HAP-1 (cell line): ENCODE measurements at regions not wholly inside any gene's neighbourhood (a gene's known extent, or its start where the extent isn't known, plus 50 kb on each side); places are given as distances from the start of the nearest gene placed in this dataset.
A peak's percentile ranks its signal among the peaks of the same experiment; 100 is the strongest.

Source experiments
- DNase-seq, 2 experiments: peaks; one replicate each; pipeline ENCODE4 v3.0.0-alpha.2; 2016 to 2020; ENCODE audit warnings: low spot score in 2 of 2
- H3K27me3 ChIP-seq: fragments of 250-450 bp; sonication (Bioruptor Pico); 2 replicates; pipeline ENCODE4 v1.5.1; 2020; ENCODE audit warnings: low read depth, mild to moderate bottlenecking, moderate library complexity
- H3K36me3 ChIP-seq: fragments of 250-450 bp; sonication (Bioruptor Pico); replicated peaks from 2 replicates; pipeline ENCODE4 v1.5.1; 2020; ENCODE audit warnings: mild to moderate bottlenecking
- H3K4me1 ChIP-seq: fragments of 250-450 bp; sonication (Bioruptor Pico); 2 replicates; pipeline ENCODE4 v1.5.1; 2020; ENCODE audit warnings: mild to moderate bottlenecking
- H3K4me3 ChIP-seq: fragments of 250-450 bp; sonication (Bioruptor Pico); 2 replicates; pipeline ENCODE4 v1.5.1; 2020; ENCODE audit warnings: mild to moderate bottlenecking, moderate library complexity
- H3K9me3 ChIP-seq: fragments of 250-450 bp; sonication (Bioruptor Pico); 2 replicates; pipeline ENCODE4 v1.5.1; 2020; ENCODE audit warnings: mild to moderate bottlenecking, moderate library complexity
- in situ Hi-C: fragments of 300-500 bp; cut with MboI; formaldehyde crosslinking; loops from 3 replicates; pipeline ENCODE4 v1.14.3; 2020; ENCODE audit warnings: low sequenced_read_pairs, inconsistent platforms, mixed read lengths

DNA sequence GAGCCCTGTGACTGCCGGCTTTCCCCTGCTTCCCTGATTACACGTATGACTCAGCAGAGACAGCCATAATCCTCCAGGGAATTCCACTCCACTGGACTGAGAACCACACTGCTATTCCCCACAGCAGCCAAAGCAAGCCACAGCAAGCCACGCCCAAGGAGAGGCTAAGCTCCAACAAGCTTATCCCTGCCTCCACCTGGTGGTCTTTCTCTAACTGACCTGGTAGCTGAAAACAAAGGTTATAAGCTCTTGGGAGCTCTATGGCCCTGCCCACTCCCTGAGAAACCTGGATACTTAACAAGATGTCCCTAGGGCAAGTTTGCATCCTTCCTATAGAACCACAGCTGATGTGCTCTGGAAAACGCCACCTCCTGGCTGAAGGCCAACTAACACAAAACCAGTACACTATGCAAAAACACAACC is 613.7 kb upstream of the CDH18 start:
- H3K9me3 ChIP-seq, result no peaks in the 10 kb centered on the region
- in situ Hi-C loops, result no loop called here
- no peaks in the 10 kb centered on the region for H3K27me3 ChIP-seq
- H3K36me3 ChIP-seq, result no peaks in the 10 kb centered on the region
- no peak overlapping the region for H3K4me3 ChIP-seq
- DNase-seq, result peak in 1 of 2 experiments; percentile 10
- no peaks in the 10 kb centered on the region for H3K4me1 ChIP-seq

DNA sequence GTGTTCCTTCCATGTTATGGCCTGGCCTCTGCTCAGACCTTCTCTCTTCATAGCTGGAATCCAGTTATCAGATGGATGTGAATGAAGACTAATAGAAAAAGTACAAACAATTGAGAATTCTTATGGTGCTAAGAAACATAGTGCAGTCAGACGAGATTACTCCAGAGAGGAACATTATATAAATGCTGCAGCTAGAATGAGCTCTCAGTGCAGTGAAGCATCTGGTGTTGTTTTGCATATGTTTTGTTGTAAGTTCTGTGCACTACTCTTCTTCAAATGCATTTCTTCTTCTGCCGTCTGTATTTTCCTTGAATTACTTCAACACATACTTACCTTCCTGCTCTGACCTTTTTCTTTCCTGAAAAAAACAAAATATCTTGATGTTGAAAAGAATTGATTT is 602.4 kb upstream of the CDH18 start:
- Histone ChIP-seq H3K4me3 (no peak overlapping the region), H3K4me1 (no peaks in the 10 kb centered on the region), H3K9me3 (no peaks in the 10 kb centered on the region; the same call in 1 of the 2 replicates), H3K36me3 (no peaks in the 10 kb centered on the region), H3K27me3 (no peaks in the 10 kb centered on the region)
- no peak for DNase-seq
- in situ Hi-C loops, result no loop called here

DNA sequence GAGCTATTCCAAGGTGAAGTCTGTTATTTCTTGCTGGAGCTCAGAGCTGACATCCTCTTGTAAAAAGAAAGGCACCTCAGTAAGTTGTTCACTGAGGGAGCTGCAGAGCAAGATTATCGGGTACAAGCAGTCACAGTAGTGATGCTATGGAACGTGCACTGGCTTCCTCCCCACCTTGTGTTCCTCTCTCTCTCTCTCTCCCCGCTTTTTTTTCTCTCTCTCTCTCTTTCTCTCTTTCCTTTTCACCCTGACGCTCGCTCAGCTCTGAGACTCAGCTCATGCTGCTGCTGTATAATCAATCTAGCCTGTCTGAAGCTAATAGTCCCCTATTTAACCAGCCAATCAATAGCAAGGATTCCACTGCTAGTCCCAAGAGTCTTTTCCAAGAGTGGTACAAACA is 587.6 kb upstream of the CDH18 start:
- H3K4me3 ChIP-seq, result no peak overlapping the region
- no peaks in the 10 kb centered on the region for H3K36me3 ChIP-seq
- H3K4me1 ChIP-seq, result no peaks in the 10 kb centered on the region
- no peak for DNase-seq
- in situ Hi-C loops, result no loop called here
- H3K27me3 ChIP-seq, result no peaks in the 10 kb centered on the region
- H3K9me3 ChIP-seq, result no peaks in the 10 kb centered on the region

DNA sequence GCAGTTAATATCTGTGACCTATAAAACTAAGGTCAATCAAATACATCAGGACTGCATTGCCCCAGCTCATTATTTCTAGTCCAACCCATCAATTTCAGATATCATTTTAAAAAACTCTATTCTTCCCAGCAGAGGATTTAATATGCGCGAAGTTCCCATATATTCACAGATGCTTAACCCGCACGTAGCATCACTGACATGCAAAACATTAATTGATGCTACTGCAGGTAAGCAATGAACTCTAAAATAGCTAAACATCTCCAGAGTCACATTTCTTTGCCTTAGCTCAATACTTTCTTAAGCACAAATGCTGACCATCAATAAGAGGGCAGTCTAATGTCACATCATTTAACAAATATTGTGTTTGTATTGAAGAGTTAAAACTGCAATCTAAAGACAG is 586.6 kb upstream of the CDH18 start:
- no peaks in the 10 kb centered on the region for H3K4me1 ChIP-seq
- H3K4me3 ChIP-seq, result no peak overlapping the region
- H3K36me3 ChIP-seq, result no peaks in the 10 kb centered on the region
- DNase-seq, result no peak
- H3K9me3 ChIP-seq, result no peaks in the 10 kb centered on the region
- H3K27me3 ChIP-seq, result no peaks in the 10 kb centered on the region
- in situ Hi-C loops, result no loop called here

DNA sequence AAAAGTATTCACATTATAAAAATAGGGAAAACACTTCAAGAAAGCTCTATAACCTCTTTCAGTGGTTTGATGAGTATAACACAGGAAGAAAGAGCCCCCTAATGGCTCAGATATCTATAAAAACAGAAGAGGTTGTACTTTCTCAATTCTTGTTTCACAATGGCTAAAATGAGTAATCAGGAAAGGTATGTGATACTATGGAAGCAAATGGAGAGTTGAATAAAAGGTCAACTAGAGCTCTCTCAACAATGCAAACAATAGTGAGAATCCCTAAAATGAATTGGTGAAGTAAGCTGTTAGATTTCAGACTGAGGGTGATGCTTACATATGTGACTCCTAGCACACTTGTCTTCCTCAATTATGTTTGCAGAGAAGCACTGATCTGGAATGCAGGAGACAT is 584.6 kb upstream of the CDH18 start:
- Histone ChIP-seq H3K4me1 (no peaks in the 10 kb centered on the region), H3K9me3 (no peaks in the 10 kb centered on the region), H3K36me3 (no peaks in the 10 kb centered on the region), H3K4me3 (no peak overlapping the region), H3K27me3 (no peaks in the 10 kb centered on the region)
- in situ Hi-C loops, result no loop called here
- no peak for DNase-seq

DNA sequence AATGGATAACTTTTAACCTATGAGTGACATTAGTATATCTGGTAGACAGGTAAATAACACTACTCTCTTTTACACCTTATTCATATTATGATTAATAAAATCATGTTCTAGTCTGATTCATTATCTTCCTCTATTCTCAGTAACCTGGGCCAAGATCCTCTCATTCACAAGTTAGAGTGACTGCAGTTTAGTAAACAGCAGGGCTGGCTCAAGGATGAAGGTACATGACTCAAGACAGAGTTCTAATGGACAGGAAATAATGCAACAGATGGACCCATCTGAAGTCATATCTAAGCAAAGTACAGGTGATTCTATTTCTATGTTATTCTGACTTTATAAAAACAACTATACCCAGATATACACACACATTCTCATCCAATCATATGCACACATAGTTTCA is 582.5 kb upstream of the CDH18 start:
- no peak for DNase-seq
- no peaks in the 10 kb centered on the region for H3K36me3 ChIP-seq
- H3K4me1 ChIP-seq, result no peaks in the 10 kb centered on the region
- H3K9me3 ChIP-seq, result no peaks in the 10 kb centered on the region
- in situ Hi-C loops, result no loop called here
- H3K4me3 ChIP-seq, result no peak overlapping the region
- H3K27me3 ChIP-seq, result no peaks in the 10 kb centered on the region

DNA sequence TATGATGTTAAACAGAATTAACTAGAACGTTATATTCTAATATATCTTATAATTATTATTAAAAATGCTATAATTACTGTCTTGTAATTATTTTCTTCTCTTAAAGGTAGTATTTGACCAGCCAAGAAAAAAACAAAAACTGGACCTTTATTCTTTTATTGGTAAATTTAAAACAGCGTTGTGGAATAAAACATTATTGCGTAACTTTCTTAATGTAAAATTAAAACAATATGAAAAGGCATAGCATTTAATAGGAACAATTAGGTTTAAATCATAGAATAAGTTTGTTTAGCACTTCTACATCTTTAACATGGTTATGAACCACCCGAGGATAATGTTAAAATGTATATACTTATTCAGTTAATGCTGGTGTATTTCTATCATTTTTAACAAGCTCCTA is 574.5 kb upstream of the CDH18 start:
- Histone ChIP-seq H3K36me3 (no peaks in the 10 kb centered on the region), H3K4me1 (no peaks in the 10 kb centered on the region), H3K9me3 (no peaks in the 10 kb centered on the region), H3K27me3 (no peaks in the 10 kb centered on the region), H3K4me3 (no peak overlapping the region)
- no peak for DNase-seq
- in situ Hi-C loops, result no loop called here

DNA sequence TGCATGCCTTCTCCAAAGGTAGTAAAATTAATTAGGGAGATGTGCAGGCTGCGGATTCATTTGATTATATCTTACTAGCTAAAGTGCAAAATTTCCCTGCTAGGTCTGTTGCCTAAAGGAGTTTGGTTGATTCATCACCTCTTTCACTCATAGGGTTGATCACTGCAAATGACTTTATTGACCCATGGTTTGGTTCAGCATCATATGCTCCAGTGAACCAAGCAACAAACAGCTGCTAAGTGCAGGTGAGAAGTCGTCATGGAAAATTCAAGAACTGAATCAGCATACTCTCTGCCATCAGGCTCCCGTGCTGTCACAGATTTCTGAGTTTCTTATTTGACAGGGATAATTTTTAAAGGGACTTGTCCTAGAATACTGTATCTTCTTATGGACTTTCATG is 571.8 kb upstream of the CDH18 start:
- Histone ChIP-seq H3K36me3 (no peaks in the 10 kb centered on the region), H3K9me3 (no peaks in the 10 kb centered on the region; the same call in 1 of the 2 replicates), H3K4me1 (no peaks in the 10 kb centered on the region), H3K27me3 (no peaks in the 10 kb centered on the region), H3K4me3 (no peak overlapping the region)
- in situ Hi-C loops, result no loop called here
- DNase-seq, result no peak

DNA sequence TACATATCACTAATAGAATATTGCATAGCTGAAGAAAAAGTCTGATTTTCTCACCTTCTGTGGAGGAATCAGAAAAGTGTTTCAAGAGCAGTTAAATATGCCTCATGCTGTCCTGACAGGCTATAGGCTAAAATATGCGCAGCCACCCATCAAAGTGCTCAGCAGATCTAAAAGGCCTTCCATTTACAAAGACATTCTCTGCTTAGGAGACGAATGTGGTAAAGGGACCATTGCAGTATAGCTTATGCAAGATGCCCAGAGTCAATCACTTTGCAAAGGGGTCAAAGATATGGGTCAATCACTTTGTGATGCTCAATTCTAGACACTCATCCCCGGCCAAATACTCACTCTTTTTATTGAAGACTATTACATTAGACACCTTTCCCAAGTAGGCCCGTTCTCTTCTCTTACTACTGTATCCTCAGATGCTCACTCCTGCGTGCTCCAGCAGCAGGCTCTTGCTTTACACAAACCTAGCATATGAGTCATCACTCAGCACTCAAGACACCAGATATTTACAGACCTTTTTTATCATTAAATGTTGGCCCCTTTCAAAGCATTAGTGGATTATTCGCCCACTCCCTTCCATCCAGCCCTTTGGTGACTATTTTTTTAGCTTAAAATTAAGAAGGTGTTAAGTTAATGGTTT is 568.2 kb upstream of the CDH18 start:
- no peak overlapping the region for H3K4me3 ChIP-seq
- H3K36me3 ChIP-seq, result no peaks in the 10 kb centered on the region
- in situ Hi-C loops, result no loop called here
- H3K4me1 ChIP-seq, result no peaks in the 10 kb centered on the region
- no peak for DNase-seq
- H3K27me3 ChIP-seq, result no peaks in the 10 kb centered on the region
- H3K9me3 ChIP-seq, result no peaks in the 10 kb centered on the region; the same call in 1 of the 2 replicates

DNA sequence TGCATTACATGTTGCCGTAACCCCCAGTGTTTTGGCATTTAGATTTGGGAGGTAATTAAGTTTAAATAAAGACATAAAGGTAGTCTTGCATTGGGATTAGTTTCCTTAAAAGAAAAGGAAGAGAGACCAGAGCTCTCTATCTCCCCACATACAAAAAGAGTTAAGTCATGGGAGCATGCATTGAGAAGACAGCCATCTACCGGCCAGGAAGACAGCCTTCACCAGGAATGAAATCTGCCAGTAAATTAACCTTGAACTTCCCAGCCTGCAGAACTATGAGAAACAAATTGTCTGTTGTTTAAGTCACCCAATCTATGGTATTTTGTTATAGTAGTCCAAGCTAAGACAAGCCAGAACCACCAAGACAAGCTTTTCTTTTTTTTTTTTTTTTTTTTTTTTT is 567.0 kb upstream of the CDH18 start:
- no peak overlapping the region for H3K4me3 ChIP-seq
- H3K27me3 ChIP-seq, result no peaks in the 10 kb centered on the region
- in situ Hi-C loops, result no loop called here
- H3K4me1 ChIP-seq, result no peaks in the 10 kb centered on the region
- DNase-seq, result no peak
- no peaks in the 10 kb centered on the region for H3K36me3 ChIP-seq
- H3K9me3 ChIP-seq, result no peaks in the 10 kb centered on the region; the same call in 1 of the 2 replicates

DNA sequence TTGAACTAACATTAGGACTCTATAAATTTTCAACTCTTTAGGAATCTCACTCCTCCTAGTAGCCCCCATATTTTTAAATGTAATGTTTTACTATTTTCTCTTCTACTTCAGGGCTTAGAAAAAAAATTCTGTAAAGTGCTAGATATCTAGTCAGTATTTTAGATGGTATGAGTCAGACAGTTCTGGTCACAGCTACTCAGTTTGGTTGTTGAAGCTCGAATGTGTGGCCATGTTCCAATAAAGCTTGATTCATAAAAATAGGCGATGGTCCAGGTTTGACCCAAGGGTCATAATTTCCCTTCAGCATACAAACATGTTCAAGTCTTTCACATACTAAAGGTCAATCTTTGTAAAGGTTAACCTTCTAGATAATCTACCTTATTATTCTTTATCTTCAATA is 566.0 kb upstream of the CDH18 start:
- Histone ChIP-seq H3K4me3 (no peak overlapping the region), H3K9me3 (no peaks in the 10 kb centered on the region; the same call in 1 of the 2 replicates), H3K27me3 (no peaks in the 10 kb centered on the region), H3K4me1 (no peaks in the 10 kb centered on the region), H3K36me3 (no peaks in the 10 kb centered on the region)
- no peak for DNase-seq
- in situ Hi-C loops, result no loop called here

DNA sequence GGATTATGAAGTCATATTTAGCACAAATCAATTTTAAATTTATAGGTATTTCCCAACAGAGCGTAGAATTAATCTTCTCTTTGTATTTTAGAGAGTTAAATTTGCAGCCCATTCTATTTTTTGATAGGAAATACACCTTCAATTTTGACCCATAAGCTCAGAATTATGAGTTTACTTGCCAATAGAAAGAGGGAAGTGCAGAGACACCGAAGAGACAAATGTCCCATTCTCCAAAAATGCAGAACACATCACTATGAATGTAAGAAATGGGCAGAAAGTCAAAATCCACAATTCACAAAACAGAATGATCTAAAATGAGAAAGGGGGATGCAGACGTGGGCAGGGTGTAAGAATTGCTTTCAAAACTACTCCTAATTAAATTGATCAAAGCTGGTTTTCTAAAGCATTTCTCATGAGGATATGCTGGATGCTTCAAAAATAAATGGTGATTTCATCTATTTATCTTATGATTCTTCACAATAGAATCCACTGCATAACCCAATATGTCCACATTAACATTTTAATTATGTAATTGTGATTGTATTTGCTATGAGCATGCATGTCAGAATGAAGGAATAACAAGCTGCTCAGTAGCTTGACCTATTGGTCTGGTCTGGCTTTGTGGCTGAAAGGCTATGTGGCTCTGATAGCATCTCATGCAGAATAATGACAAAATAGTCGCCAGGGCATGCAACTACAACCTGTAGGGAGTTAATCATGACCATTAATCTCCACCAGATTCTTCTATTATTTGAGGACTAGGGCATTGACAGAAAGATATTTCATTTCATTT is 550.1 kb upstream of the CDH18 start:
- no peak for DNase-seq
- Histone ChIP-seq H3K36me3 (no peaks in the 10 kb centered on the region), H3K4me3 (no peak overlapping the region), H3K27me3 (no peaks in the 10 kb centered on the region), H3K9me3 (no peaks in the 10 kb centered on the region), H3K4me1 (no peaks in the 10 kb centered on the region)
- in situ Hi-C loops, result no loop called here

DNA sequence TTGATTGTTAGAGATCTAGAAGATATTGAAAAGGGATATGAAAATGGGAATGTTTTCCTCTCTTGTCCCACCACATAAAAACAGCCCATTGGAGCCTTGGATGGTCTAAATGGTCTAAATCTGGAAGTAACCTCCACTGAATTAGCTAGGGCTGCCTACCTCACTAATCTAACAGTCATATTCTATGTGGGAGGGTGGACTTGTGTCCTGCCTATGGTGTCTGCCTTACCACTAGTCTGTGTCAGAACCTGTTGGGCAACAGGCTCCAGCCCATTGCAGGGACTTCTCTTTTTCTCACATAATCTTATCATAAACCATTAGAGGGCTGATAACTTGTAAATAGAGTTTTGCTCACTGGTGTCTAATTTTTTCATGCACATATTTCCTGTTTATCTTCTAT is 548.8 kb upstream of the CDH18 start:
- in situ Hi-C loops, result no loop called here
- no peak overlapping the region for H3K4me3 ChIP-seq

DNA sequence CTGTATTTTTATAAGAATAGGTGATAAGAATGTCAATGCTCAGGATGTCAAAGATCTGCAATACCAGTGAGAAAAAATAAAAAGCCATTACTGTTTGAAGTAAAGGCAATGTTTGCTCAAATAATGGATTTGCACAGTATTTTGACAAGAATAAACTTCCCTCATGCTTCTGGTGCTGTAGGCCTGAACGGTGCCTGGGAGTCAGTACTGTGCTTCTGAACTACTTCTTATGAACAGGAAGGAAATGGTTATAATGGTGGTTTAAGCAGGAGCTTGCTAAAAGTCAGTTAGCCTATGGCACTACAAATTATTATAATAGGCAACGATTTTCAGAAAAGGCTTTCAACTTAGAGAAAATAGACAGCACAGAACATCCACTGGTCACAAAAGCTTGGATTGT is 548.3 kb upstream of the CDH18 start:
- in situ Hi-C loops, result no loop called here
- no peak for DNase-seq
- H3K9me3 ChIP-seq, result no peaks in the 10 kb centered on the region

More for the DNA sequence above, 548.8 kb upstream of the CDH18 start:
- Histone ChIP-seq H3K27me3 (no peaks in the 10 kb centered on the region), H3K4me1 (no peaks in the 10 kb centered on the region), H3K36me3 (no peaks in the 10 kb centered on the region), H3K9me3 (no peaks in the 10 kb centered on the region)
- DNase-seq, result no peak

More for the DNA sequence above, 548.3 kb upstream of the CDH18 start:
- Histone ChIP-seq H3K4me3 (no peak overlapping the region), H3K27me3 (no peaks in the 10 kb centered on the region), H3K4me1 (no peaks in the 10 kb centered on the region), H3K36me3 (no peaks in the 10 kb centered on the region)
